IMR-90 (cell line): ENCODE measurements at regions not wholly inside any gene's neighbourhood (a gene's known extent, or its start where the extent isn't known, plus 50 kb on each side); places are given as distances from the start of the nearest gene placed in this dataset.

Experiments used
- ATAC-seq: fragments of 200-7000 bp; cut with Tn5 transposase; 2 replicates; pipeline ENCODE4 v1.9.1; 2020; ENCODE audit warnings: low read depth, mild to moderate bottlenecking, moderate library complexity
- BruUV-seq: library from RNA; stranded (reverse); fragments of 400-500 nt; replicated peaks from 2 replicates; lab custom pipeline; 2021; lab: Mats Ljungman, UMichigan
- CTCF ChIA-PET: fragments of 300-600 bp; formaldehyde crosslinking; extraction: SDS; loops from one replicate; lab custom pipeline; 2021; ENCODE audit warnings: antibody characterized with exemption; lab: Yijun Ruan, JAX
- POLR2A ChIA-PET: fragments of 300-600 bp; sonication (Branson Sonifier 250); formaldehyde crosslinking; loops from one replicate; lab custom pipeline; 2022; ENCODE audit warnings: antibody characterized with exemption; ENCODE audit not compliant: unreplicated experiment; lab: Charles Lee
- DNase-seq: peaks from one replicate; pipeline ENCODE4 v3.0.0; 2013
- H2AFZ ChIP-seq: replicated peaks from 2 replicates; pipeline ENCODE3; 2013; ENCODE audit warnings: low read length, mild to moderate bottlenecking; ENCODE audit not compliant: poor library complexity
- H2AK5ac ChIP-seq: 2 replicates; pipeline ENCODE4 v1.6.1; 2013; ENCODE audit warnings: low read depth, low read length, inconsistent platforms
- H2AK9ac ChIP-seq: replicated peaks from 2 replicates; pipeline ENCODE3; 2013; ENCODE audit warnings: mild to moderate bottlenecking, low read depth, low read length, moderate library complexity; ENCODE audit not compliant: poor library complexity
- H2BK120ac ChIP-seq: 2 replicates; pipeline ENCODE4 v1.6.1; 2013; ENCODE audit warnings: low read depth, low read length, inconsistent platforms
- H2BK15ac ChIP-seq: 3 replicates; pipeline ENCODE4 v1.6.1; 2013; ENCODE audit warnings: low read depth, low read length, inconsistent platforms
- H2BK20ac ChIP-seq: 2 replicates; pipeline ENCODE4 v1.6.1; 2013; ENCODE audit warnings: low read depth, mild to moderate bottlenecking, inconsistent platforms, low read length, moderate library complexity
- H2BK5ac ChIP-seq: 2 replicates; pipeline ENCODE4 v1.6.1; 2013; ENCODE audit warnings: mild to moderate bottlenecking, low read depth, low read length, inconsistent platforms; ENCODE audit not compliant: poor library complexity, severe bottlenecking
- H3K14ac ChIP-seq: replicated peaks from 2 replicates; pipeline ENCODE4 v1.6.1; 2013; ENCODE audit warnings: low read depth, low read length, inconsistent platforms
- H3K18ac ChIP-seq: 2 replicates; pipeline ENCODE4 v1.6.1; 2013; ENCODE audit warnings: low read depth, low read length, control low read depth
- H3K23ac ChIP-seq: 2 replicates; pipeline ENCODE4 v1.6.1; 2013; ENCODE audit warnings: low read depth, low read length, inconsistent platforms
- H3K27ac ChIP-seq: 2 replicates; pipeline ENCODE4 v1.5.1; 2013; ENCODE audit warnings: mild to moderate bottlenecking, control low read depth, low read length; ENCODE audit not compliant: insufficient read depth
- H3K27me3 ChIP-seq: 2 replicates; pipeline ENCODE4 v1.6.1; 2013; ENCODE audit warnings: low read length; ENCODE audit not compliant: control insufficient read depth, insufficient read depth
- H3K36me3 ChIP-seq: 2 replicates; pipeline ENCODE4 v1.6.1; 2013; ENCODE audit warnings: low read length, mixed read lengths; ENCODE audit not compliant: control insufficient read depth, insufficient read depth
- H3K4ac ChIP-seq: 2 replicates; pipeline ENCODE4 v1.6.1; 2013; ENCODE audit warnings: low read depth, low read length, inconsistent platforms
- H3K4me1 ChIP-seq: 2 replicates; pipeline ENCODE4 v1.6.1; 2013; ENCODE audit warnings: low read length, mixed read lengths; ENCODE audit not compliant: control insufficient read depth, insufficient read depth
- H3K4me2 ChIP-seq: 2 replicates; pipeline ENCODE4 v1.6.1; 2013; ENCODE audit warnings: low read depth, mild to moderate bottlenecking, control low read depth, low read length, moderate library complexity
- H3K4me3 ChIP-seq: 2 replicates; pipeline ENCODE4 v1.5.1; 2013; ENCODE audit warnings: low read depth, mild to moderate bottlenecking, control low read depth, low read length, moderate library complexity; ENCODE audit not compliant: insufficient read depth
- H3K56ac ChIP-seq: 2 replicates; pipeline ENCODE4 v1.6.1; 2013; ENCODE audit warnings: low read length, inconsistent platforms; ENCODE audit not compliant: insufficient read depth; ENCODE audit errors: extremely low read depth
- H3K79me1 ChIP-seq, 2 experiments: 2 replicates each; pipeline ENCODE4 v1.6.1; 2013; ENCODE audit warnings: low read length in 2 of 2, inconsistent platforms in 1 of 2, low read depth in 1 of 2
- H3K9ac ChIP-seq: 2 replicates; pipeline ENCODE4 v1.6.1; 2013; ENCODE audit warnings: low read depth, low read length, control low read depth
- H3K9me1 ChIP-seq: 2 replicates; pipeline ENCODE4 v1.6.1; 2013; ENCODE audit warnings: low read length, inconsistent platforms; ENCODE audit not compliant: insufficient read depth
- H3K9me3 ChIP-seq: 2 replicates; pipeline ENCODE4 v1.6.1; 2013; ENCODE audit warnings: low read length; ENCODE audit not compliant: control insufficient read depth, insufficient read depth
- H4K20me1 ChIP-seq: 2 replicates; pipeline ENCODE4 v1.6.1; 2013; ENCODE audit warnings: low read length, inconsistent platforms; ENCODE audit not compliant: insufficient read depth
- H4K5ac ChIP-seq: 2 replicates; pipeline ENCODE4 v1.6.1; 2013; ENCODE audit warnings: mild to moderate bottlenecking, low read depth, low read length, control low read depth
- H4K8ac ChIP-seq, 2 experiments: 2 replicates each; pipeline ENCODE4 v1.6.1; 2013; ENCODE audit warnings: low read depth in 2 of 2, low read length in 2 of 2, control low read depth in 1 of 2, inconsistent platforms in 1 of 2
- H4K91ac ChIP-seq: 2 replicates; pipeline ENCODE4 v1.6.1; 2013; ENCODE audit warnings: low read depth, low read length, inconsistent platforms; ENCODE audit not compliant: insufficient read depth
- MXI1 ChIP-seq: IDR thresholded peaks from 2 replicates; pipeline ENCODE4 v1.6.1; 2012; ENCODE audit warnings: low read depth, mild to moderate bottlenecking, low read length, moderate library complexity, borderline replicate concordance
- SMC3 ChIP-seq: fragments of 150-350 bp; IDR thresholded peaks from 2 replicates; pipeline ENCODE4 v1.6.1; 2016; ENCODE audit warnings: low read depth, mild to moderate bottlenecking, antibody characterized with exemption, low read length, moderate library complexity
- WGBS, 2 experiments: methylation state at CpG; one replicate each; pipeline versions ENCODE4 v1.1.5 to v1.1.7; 2013; ENCODE audit warnings: missing lambda C conversion rate in 2 of 2; ENCODE audit not compliant: insufficient read length in 1 of 2; ENCODE audit errors: extremely low coverage in 2 of 2; 5-methylcytosine and 5-hydroxymethylcytosine counted together
- dilution Hi-C: fragments of 300-500 bp; cut with HindIII; formaldehyde crosslinking; loops from one replicate; pipeline ENCODE4 v1.14.3; 2018; ENCODE audit warnings: low sequenced_read_pairs; ENCODE audit not compliant: unreplicated experiment
- in situ Hi-C: fragments of 300-500 bp; cut with MboI; formaldehyde crosslinking; loops from 3 replicates; pipeline ENCODE4 v1.14.3; 2019; ENCODE audit warnings: low sequenced_read_pairs, inconsistent platforms, mixed read lengths
- intact Hi-C: fragments of 100-400 bp; cut with micrococcal nuclease; formaldehyde crosslinking; loops from 2 replicates; pipeline ENCODE4 v1.10.0; 2022

DNA sequence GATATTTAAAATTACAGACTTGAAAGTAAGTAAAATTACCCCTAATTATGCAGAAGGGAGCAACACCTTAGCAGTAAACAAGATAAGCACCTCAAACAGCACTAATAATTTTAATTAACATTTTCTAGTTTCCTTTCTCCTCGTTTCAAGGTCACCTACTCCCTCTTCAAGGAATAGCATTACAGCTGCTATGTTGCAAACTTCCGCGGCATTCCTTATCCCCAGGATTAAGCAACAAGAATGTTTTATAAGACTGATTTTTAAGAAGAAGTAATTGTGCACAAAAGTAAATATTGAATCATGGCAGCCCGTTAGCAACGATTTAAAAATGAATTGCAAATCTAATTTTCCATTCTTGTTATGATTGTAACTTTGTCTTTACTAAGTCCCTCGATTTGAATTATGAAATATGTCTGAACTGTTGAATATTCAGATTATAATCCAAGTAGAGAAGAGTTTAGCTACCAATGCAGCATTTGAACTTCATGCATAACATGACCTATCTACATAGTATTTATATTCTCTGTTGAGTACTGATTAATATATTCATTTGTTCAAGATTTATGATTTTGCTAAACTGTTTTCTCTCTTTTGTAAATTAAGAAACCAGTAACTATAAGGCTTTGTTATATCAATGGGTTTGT lies 593.5 kb upstream of the MGMT start:
- no peak for DNase-seq
- Histone ChIP-seq H2AK5ac (no peak overlapping the region), H3K9me3 (peaks cover 26% of the 10 kb centered on the region), H2BK5ac (no peak overlapping the region), H3K4ac (no peak overlapping the region), H3K18ac (no peak overlapping the region), H4K20me1 (no peaks in the 10 kb centered on the region), H3K79me1 (no peaks in the 10 kb centered on the region), H2AK9ac (no peak overlapping the region), H3K36me3 (no peaks in the 10 kb centered on the region), H3K14ac (no peak overlapping the region), H2BK20ac (no peak overlapping the region), H4K8ac (no peak overlapping the region), H3K23ac (no peak overlapping the region), H3K4me3 (no peak overlapping the region), H3K56ac (no peak overlapping the region), H3K4me2 (no peak overlapping the region), H4K5ac (no peak overlapping the region), H2AFZ (no peak overlapping the region), H2BK120ac (no peak overlapping the region), H3K9me1 (no peaks in the 10 kb centered on the region), H3K27me3 (no peaks in the 10 kb centered on the region), H2BK15ac (no peak overlapping the region), H3K9ac (no peak overlapping the region), H3K4me1 (no peaks in the 10 kb centered on the region), H3K27ac (no peak overlapping the region), H4K91ac (no peak overlapping the region)
- CTCF ChIA-PET = no interaction called here
- WGBS, 2 experiments = no CpG with 5 or more reads among the region's 6 CpGs
- in situ Hi-C loops = no loop called here
- dilution Hi-C loops = no loop called here
- BruUV-seq = no TSS peak
- POLR2A ChIA-PET = no interaction called here
- intact Hi-C loops = no loop called here
- no peak for TF ChIP-seq SMC3
- no peak for TF ChIP-seq MXI1
- no peak for ATAC-seq
